Spinal cord (tissue), 9 donors: ENCODE measurements at regions not wholly inside any gene's neighbourhood (a gene's known extent, or its start where the extent isn't known, plus 50 kb on each side); places are given as distances from the start of the nearest gene placed in this dataset.

Experiments
- DNase-seq, 6 donors: peaks; one replicate each; pipeline versions ENCODE4 v3.0.0 to v3.0.0-alpha.2; 2013 to 2015; ENCODE audit warnings: low spot score in 6 of 6, low read depth in 4 of 6
- H3K27ac ChIP-seq: one replicate; pipeline ENCODE4 v1.5.1; 2013; ENCODE audit warnings: low read depth, low read length, control low read depth
- H3K27me3 ChIP-seq: one replicate; pipeline ENCODE4 v1.6.1; 2013; ENCODE audit warnings: low read length; ENCODE audit not compliant: control insufficient read depth, insufficient read depth
- H3K36me3 ChIP-seq: one replicate; pipeline ENCODE4 v1.6.1; 2013; ENCODE audit warnings: low read length; ENCODE audit not compliant: control insufficient read depth, insufficient read depth
- H3K4me1 ChIP-seq: one replicate; pipeline ENCODE4 v1.6.1; 2013; ENCODE audit warnings: low read length; ENCODE audit not compliant: control insufficient read depth, insufficient read depth
- H3K4me3 ChIP-seq: one replicate; pipeline ENCODE4 v1.5.1; 2013; ENCODE audit warnings: low read depth, low read length, control low read depth
- H3K9me3 ChIP-seq: one replicate; pipeline ENCODE4 v1.6.1; 2013; ENCODE audit warnings: low read length; ENCODE audit not compliant: control insufficient read depth, insufficient read depth
- WGBS: methylation state at CpG from one replicate; pipeline ENCODE4 v1.1.5; 2013; ENCODE audit warnings: missing lambda C conversion rate; ENCODE audit not compliant: insufficient coverage; 5-methylcytosine and 5-hydroxymethylcytosine counted together
- donor health status: healthy.

- no CpG with 5 or more reads among the region's 1 CpG for WGBS
- Histone ChIP-seq H3K27ac (no peak overlapping the region), H3K4me3 (no peak overlapping the region), H3K27me3 (no peaks in the 10 kb centered on the region), H3K9me3 (no peaks in the 10 kb centered on the region), H3K4me1 (no peaks in the 10 kb centered on the region), H3K36me3 (no peaks in the 10 kb centered on the region)
- peak in 4 of 6 donors; percentile 4 to 95 (median 16) for DNase-seq
Measured at GRCh38 chr4:117210551-117210950, 125.2 kb upstream of the TRAM1L1 start.

DNA sequence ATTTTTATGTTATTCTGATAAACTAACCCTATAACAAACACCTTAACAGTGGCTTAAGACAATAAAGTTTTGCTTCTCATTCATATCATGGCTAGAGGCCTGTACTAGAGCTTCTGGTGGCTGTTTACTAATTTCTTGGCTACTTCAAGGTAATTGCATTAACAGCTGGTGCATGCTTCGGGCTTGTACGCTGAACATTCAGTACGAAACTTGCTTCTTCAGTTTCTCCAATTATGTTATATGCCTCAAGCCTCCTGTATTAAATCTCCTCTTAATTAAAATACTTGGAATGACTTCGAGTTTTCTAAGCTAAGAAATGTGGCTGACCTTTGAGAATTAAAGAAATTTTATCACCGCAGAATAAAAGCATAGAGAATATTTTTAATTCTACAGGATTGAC, 138.9 kb upstream of the TRAM1L1 start:
- 100% methylated on average over 3 of the region's 5 CpGs for WGBS
- DNase-seq, result peak in 1 of 6 donors; percentile 31
- no peaks in the 10 kb centered on the region for H3K9me3 ChIP-seq
- H3K27ac ChIP-seq, result no peak overlapping the region
- no peaks in the 10 kb centered on the region for H3K27me3 ChIP-seq
- no peaks in the 10 kb centered on the region for H3K4me1 ChIP-seq
- no peak overlapping the region for H3K4me3 ChIP-seq
- H3K36me3 ChIP-seq, result no peaks in the 10 kb centered on the region

GRCh38 chr4:117225471-117225870, 140.1 kb upstream of the TRAM1L1 start:
- Histone ChIP-seq H3K27me3 (no peaks in the 10 kb centered on the region), H3K27ac (no peak overlapping the region), H3K4me1 (no peaks in the 10 kb centered on the region), H3K4me3 (no peak overlapping the region), H3K9me3 (no peaks in the 10 kb centered on the region), H3K36me3 (no peaks in the 10 kb centered on the region)
- DNase-seq, result no peak
- WGBS, result 50% methylated on average over 2 of the region's 3 CpGs

DNA sequence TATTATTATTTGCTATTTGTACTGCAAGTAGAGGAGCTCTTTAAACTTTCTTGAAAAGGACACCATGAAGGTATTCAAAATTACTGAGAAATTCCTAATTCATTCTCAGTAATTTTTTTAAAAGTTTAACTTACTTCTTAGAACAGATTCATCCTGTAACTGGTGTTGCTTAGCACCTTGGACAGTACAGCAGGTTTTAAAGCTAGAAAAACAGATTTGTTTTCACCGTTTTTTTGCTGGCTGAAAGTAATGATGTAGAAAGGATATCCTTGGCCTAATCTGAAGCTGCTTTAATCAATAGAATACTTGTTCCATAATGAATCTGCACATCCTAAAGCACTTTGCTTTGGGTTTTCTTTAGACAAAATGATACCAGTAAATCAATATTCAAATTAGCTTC, 142.5 kb upstream of the TRAM1L1 start:
- Histone ChIP-seq H3K36me3 (no peaks in the 10 kb centered on the region), H3K4me1 (no peaks in the 10 kb centered on the region), H3K27ac (no peak overlapping the region), H3K4me3 (no peak overlapping the region), H3K27me3 (no peaks in the 10 kb centered on the region), H3K9me3 (no peaks in the 10 kb centered on the region)
- no peak for DNase-seq
- WGBS, result no CpG with 5 or more reads among the region's 1 CpG

DNA sequence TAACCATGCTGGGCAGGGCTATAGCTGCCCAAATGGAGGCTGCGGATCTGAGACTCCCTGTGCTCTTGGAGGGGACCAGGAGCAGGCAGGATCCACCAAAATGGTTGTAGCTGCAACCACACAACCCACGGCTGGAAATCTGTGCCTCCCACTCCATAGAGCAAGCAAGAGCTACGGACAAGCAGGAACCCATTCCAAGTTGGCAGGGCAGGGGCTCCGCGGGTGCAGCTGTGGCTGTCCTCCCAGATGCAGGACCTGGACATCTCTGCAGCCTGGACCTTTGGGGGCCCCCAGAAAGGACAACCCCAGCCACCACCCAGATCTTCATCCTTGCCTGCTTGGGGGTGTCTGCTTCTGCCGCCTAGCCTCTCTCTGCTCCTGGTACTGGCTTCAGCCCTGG, 154.1 kb upstream of the TRAM1L1 start:
- no peak for DNase-seq
- 85% methylated on average over 6 of the region's 6 CpGs for WGBS
- no peaks in the 10 kb centered on the region for H3K4me1 ChIP-seq
- H3K27ac ChIP-seq, result no peak overlapping the region
- no peaks in the 10 kb centered on the region for H3K27me3 ChIP-seq
- H3K4me3 ChIP-seq, result no peak overlapping the region
- no peaks in the 10 kb centered on the region for H3K9me3 ChIP-seq
- H3K36me3 ChIP-seq, result no peaks in the 10 kb centered on the region

DNA sequence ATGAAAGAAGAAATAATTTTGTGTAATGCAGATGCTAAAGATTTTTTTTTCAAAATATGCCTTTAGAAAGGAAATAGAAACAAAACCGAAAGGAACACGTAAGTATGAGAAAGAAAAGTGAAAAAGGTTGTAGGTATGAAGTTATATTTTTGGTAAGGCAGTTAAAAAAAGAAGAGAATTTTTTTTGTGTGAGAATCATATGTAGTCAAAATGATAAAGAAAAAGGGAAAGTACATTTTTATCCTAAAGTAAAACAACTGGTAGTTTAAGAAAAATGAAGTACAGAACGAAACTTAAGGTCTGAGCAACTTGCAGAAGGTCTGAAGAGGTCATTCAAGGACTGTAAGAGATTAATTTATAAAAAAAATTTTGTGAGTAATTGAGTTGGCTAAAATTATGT, 164.0 kb upstream of the TRAM1L1 start:
- no peak overlapping the region for H3K4me3 ChIP-seq
- DNase-seq, result no peak
- WGBS, result 93% methylated on average over 2 of the region's 3 CpGs
- H3K27me3 ChIP-seq, result no peaks in the 10 kb centered on the region
- H3K27ac ChIP-seq, result no peak overlapping the region
- no peaks in the 10 kb centered on the region for H3K4me1 ChIP-seq
- H3K36me3 ChIP-seq, result no peaks in the 10 kb centered on the region
- peaks cover 3% of the 10 kb centered on the region for H3K9me3 ChIP-seq

- H3K36me3 ChIP-seq, result no peaks in the 10 kb centered on the region
- no peaks in the 10 kb centered on the region for H3K9me3 ChIP-seq
- no peak overlapping the region for H3K4me3 ChIP-seq
- H3K27me3 ChIP-seq, result no peaks in the 10 kb centered on the region
- no peak for DNase-seq
- no peaks in the 10 kb centered on the region for H3K4me1 ChIP-seq
- no peak overlapping the region for H3K27ac ChIP-seq
- WGBS, result 100% methylated on average over 1 of the region's 3 CpGs
Measured at GRCh38 chr4:117264072-117264471, 178.7 kb upstream of the TRAM1L1 start.

- WGBS, result 100% methylated on average over 1 of the region's 3 CpGs
- DNase-seq, result no peak
- H3K9me3 ChIP-seq, result no peaks in the 10 kb centered on the region
- no peaks in the 10 kb centered on the region for H3K36me3 ChIP-seq
- no peaks in the 10 kb centered on the region for H3K27me3 ChIP-seq
- H3K4me3 ChIP-seq, result no peak overlapping the region
- no peak overlapping the region for H3K27ac ChIP-seq
- no peaks in the 10 kb centered on the region for H3K4me1 ChIP-seq
Measured at GRCh38 chr4:117267317-117267716, 181.9 kb upstream of the TRAM1L1 start.

GRCh38 chr4:117284736-117285135, 199.4 kb upstream of the TRAM1L1 start:
- no peaks in the 10 kb centered on the region for H3K4me1 ChIP-seq
- H3K27ac ChIP-seq, result no peak overlapping the region
- H3K27me3 ChIP-seq, result no peaks in the 10 kb centered on the region
- H3K9me3 ChIP-seq, result no peaks in the 10 kb centered on the region
- H3K4me3 ChIP-seq, result no peak overlapping the region
- DNase-seq, result no peak
- H3K36me3 ChIP-seq, result no peaks in the 10 kb centered on the region

- DNase-seq, result peak in 1 of 6 donors; percentile 20
- Histone ChIP-seq H3K36me3 (no peaks in the 10 kb centered on the region), H3K4me3 (no peak overlapping the region), H3K9me3 (no peaks in the 10 kb centered on the region), H3K27me3 (no peaks in the 10 kb centered on the region), H3K27ac (no peak overlapping the region), H3K4me1 (no peaks in the 10 kb centered on the region)
- no CpG with 5 or more reads among the region's 1 CpG for WGBS
Measured at GRCh38 chr4:117293784-117294183, 208.4 kb upstream of the TRAM1L1 start.
